Omental fat pad (tissue), 3 donors: ENCODE measurements at regions not wholly inside any gene's neighbourhood (a gene's known extent, or its start where the extent isn't known, plus 50 kb on each side); places are given as distances from the start of the nearest gene placed in this dataset.

Source experiments
- ATAC-seq: fragments of 150-250 bp; one replicate; pipeline ENCODE4 v1.9.1; 2016; ENCODE audit warnings: mild to moderate bottlenecking, moderate library complexity; ENCODE audit not compliant: low FRiP score
- DNase-seq: peaks from one replicate; pipeline ENCODE4 v3.0.0-alpha.2; 2019; ENCODE audit warnings: low spot score
- TF ChIP-seq, protein P1 (sequence below), 3 donors: fragments of 450-650 bp; IDR thresholded peaks; one replicate each; pipeline ENCODE4 v1.5.1; 2016 to 2017; ENCODE audit warnings: antibody characterized with exemption in 3 of 3, mild to moderate bottlenecking in 3 of 3, moderate library complexity in 2 of 3

DNA sequence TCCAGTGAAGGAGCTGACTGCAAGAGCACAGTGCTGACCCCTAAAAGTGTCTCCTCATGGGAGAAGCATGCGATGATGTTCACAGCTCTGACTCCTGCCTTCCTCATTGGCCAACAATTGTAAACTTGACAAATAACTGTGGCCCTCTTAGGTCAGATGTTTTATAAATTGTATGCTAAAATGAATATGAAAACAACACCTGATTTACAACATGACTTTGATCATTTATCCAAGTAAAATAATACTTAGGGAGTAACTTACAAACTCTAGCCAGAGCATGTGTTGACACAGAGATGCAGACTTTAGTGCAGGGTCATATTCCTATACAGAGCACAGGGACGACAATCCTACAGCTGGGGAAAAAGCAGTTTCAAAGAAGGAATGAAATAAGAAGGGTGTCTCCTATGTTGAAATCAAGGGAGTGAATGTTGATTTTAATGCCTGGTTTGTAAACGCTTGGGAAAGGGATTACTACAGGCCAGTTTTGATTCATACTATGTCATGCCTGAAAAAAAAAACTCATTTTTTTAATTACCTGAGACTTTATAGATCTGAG is 391.4 kb upstream of the AKR1E2 start:
- no peak for DNase-seq
- no peak for ATAC-seq
- TF ChIP-seq, protein P1, sequence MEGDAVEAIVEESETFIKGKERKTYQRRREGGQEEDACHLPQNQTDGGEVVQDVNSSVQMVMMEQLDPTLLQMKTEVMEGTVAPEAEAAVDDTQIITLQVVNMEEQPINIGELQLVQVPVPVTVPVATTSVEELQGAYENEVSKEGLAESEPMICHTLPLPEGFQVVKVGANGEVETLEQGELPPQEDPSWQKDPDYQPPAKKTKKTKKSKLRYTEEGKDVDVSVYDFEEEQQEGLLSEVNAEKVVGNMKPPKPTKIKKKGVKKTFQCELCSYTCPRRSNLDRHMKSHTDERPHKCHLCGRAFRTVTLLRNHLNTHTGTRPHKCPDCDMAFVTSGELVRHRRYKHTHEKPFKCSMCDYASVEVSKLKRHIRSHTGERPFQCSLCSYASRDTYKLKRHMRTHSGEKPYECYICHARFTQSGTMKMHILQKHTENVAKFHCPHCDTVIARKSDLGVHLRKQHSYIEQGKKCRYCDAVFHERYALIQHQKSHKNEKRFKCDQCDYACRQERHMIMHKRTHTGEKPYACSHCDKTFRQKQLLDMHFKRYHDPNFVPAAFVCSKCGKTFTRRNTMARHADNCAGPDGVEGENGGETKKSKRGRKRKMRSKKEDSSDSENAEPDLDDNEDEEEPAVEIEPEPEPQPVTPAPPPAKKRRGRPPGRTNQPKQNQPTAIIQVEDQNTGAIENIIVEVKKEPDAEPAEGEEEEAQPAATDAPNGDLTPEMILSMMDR (IDR thresholded peaks at IDR 0.05): no peak

DNA sequence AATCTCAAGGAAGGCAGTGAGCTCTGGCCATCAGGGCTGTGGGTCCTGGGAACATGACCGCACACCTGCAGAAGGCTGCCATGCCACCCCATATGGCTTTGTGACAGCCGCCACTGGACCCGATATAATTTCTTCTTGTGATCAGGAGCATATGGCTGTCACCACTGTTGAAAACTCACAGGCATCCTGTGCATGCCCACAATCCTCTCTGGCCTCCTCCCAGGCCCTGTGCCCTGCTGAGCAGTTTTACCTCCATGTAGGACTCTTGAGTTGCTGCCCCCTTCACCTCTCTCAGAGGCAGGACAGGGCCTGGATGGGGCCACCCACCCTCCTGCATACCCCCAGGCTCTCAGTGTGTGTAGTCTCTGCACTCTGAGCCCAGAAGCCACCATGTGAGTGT is 391.9 kb upstream of the AKR1E2 start:
- TF ChIP-seq, protein P1 (IDR thresholded peaks at IDR 0.05): no peak
- ATAC-seq (no peak), DNase-seq (no peak)

DNA sequence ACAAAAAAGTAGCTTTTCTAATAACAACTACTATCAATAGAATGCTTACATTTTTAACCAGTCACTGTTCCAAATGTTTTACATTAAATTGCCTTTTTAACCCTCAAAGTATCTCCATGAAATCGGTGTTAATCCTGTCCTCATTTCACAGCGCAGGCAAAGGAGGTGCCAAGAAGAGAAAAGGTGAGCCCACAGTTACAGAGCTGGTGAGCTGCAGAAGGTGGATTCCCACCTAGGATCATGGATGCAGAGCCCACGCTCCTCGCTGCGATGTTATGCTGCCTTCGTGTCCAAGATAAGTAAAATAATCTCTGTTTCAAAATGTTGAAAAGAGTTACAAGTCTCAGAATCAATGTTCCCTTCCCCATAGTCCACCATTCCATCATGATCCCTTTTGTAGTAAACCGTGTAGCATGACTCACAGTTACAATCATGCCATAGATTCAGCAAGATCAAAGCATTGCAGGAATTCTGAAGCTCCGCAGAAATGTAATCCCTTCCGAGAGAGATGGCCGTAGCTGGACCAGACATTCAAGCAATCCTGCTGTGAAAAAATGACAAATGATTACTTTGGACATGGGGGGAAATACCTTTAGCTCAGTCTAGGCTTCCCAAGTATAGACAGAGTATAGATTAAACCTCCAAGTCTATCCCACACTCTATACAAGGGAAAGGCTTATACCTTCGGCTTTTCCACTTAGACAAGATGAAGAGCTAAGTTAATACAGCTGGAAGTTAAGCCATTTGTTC is 394.7 kb upstream of the AKR1E2 start:
- TF ChIP-seq, protein P1 (IDR thresholded peaks at IDR 0.05): no peak
- no peak for DNase-seq
- ATAC-seq: no peak

DNA sequence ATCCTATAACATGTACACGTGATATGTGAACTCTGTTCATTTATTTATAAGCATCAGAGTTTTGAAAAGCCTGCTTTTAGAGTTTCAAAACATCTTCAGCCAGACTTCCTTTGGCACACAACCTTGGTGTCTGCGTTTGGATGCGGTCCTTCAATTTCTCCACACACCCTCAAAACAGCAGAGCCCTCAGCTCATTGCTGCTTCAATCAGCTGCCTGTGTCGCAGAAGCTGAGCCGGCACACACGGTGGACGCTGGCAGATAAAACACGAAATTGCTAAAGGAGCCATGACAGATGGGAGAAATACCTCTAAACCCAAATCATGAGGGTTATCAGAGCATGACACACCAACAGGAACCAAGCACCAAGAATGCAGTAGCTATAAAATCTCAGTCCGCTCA is 396.4 kb upstream of the AKR1E2 start:
- DNase-seq: no peak
- ATAC-seq: no peak
- TF ChIP-seq, protein P1 (IDR thresholded peaks at IDR 0.05): no peak

DNA sequence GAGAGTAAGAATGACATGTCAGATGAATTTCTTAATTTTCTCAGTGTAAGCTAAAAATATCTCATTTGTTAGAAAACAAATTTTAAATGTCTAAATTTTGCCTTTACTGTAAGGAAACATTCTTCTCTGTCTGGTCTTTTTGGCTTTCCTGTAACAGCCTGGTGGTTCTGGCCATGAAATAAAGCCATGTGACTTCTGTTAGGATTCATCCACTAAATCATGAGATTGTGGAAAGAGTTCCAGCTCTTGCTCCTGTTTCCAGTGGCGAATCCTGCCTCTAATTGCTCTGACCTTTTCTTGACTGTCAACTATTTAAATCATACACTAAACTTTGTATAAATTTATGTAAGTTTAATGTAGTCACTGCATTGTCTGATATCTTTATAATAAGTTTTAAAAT is 398.5 kb upstream of the AKR1E2 start:
- DNase-seq (no peak), ATAC-seq (no peak)
- TF ChIP-seq, protein P1 (IDR thresholded peaks at IDR 0.05): no peak

DNA sequence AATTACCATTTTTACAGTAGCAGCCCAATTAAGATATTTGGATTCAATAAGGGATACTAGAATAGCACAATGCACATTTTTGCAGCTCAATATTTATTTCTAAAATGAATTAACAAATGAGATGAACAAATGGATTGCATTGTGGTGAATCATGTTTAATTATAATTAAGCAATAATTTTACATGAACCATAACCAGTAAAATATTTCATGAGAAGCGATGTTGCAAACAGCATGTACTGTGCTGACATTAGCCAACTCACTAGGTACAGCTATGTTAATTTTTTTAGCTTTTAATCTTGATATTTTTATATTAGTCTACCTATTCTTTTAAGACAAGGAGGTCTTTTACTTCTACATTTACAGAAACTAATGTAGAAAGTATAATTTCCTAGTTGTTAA is 399.1 kb upstream of the AKR1E2 start:
- TF ChIP-seq, protein P1 (IDR thresholded peaks at IDR 0.05): no peak

DNA sequence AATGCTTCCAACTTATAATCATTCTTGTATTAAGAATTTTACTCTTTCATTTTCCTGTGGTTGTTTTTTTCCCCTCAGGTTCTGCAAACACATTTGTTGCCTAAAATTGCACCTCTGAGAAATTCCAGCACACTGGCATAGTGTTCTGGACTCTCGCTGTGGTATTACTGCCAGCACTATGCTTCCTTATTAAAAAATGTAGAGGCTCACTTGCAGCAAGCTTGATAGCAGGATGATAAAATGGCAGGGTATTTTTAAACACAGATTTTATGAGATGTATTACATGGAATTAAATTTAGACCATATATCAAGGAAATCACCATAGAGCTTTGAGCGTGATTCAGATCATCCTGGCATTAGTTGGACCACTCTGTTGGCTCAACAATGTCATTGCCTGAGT is 416.7 kb upstream of the AKR1E2 start:
- ATAC-seq: no peak
- TF ChIP-seq, protein P1 (IDR thresholded peaks at IDR 0.05): no peak
- no peak for DNase-seq

More for the DNA sequence above, 399.1 kb upstream of the AKR1E2 start:
- ATAC-seq (no peak), DNase-seq (no peak)
